H1 (cell line): ENCODE measurements at regions not wholly inside any gene's neighbourhood (a gene's known extent, or its start where the extent isn't known, plus 50 kb on each side); places are given as distances from the start of the nearest gene placed in this dataset.

Experiments
- CHD7 ChIP-seq: fragments of 300-600 bp; sonication (generic); IDR thresholded peaks from 2 replicates; pipeline ENCODE4 v1.7.1; 2012; ENCODE audit warnings: low read length, moderate library complexity, mild to moderate bottlenecking, inconsistent platforms; ENCODE audit not compliant: insufficient replicate concordance
- CTBP2 ChIP-seq: IDR thresholded peaks from 2 replicates; pipeline ENCODE4 v1.7.0; 2011; ENCODE audit warnings: borderline replicate concordance, mild to moderate bottlenecking, moderate library complexity, mixed read lengths, low read length; ENCODE audit not compliant: insufficient read depth, insufficient read length
- FOSL1 ChIP-seq: IDR thresholded peaks from 2 replicates; pipeline ENCODE4 v1.6.1; 2011; ENCODE audit warnings: mild to moderate bottlenecking, low read depth, low read length, moderate library complexity; ENCODE audit not compliant: insufficient read depth
- HDAC6 ChIP-seq: IDR thresholded peaks from one replicate; pipeline ENCODE4 v1.7.1; 2012; ENCODE audit warnings: low read depth, mild to moderate bottlenecking, inconsistent platforms, low read length, moderate library complexity
- NANOG ChIP-seq: IDR thresholded peaks from 2 replicates; pipeline ENCODE4 v1.6.1; 2011; ENCODE audit warnings: low read length, low read depth, mild to moderate bottlenecking, inconsistent platforms; ENCODE audit not compliant: insufficient read depth, poor library complexity, severe bottlenecking
- RAD21 ChIP-seq, 2 experiments: IDR thresholded peaks in 1 of 2; conservative IDR thresholded peaks in 1 of 2; 2 replicates each; pipeline ENCODE4 v1.6.1; 2011; ENCODE audit warnings: low read depth in 2 of 2, low read length in 2 of 2, improper control_type of control experiment in 1 of 2, inconsistent platforms in 1 of 2, mild to moderate bottlenecking in 1 of 2, moderate library complexity in 1 of 2
- TBP ChIP-seq: IDR thresholded peaks from 2 replicates; pipeline ENCODE4 v1.6.1; 2011; ENCODE audit warnings: low read depth, low read length, improper control_type of control experiment

DNA sequence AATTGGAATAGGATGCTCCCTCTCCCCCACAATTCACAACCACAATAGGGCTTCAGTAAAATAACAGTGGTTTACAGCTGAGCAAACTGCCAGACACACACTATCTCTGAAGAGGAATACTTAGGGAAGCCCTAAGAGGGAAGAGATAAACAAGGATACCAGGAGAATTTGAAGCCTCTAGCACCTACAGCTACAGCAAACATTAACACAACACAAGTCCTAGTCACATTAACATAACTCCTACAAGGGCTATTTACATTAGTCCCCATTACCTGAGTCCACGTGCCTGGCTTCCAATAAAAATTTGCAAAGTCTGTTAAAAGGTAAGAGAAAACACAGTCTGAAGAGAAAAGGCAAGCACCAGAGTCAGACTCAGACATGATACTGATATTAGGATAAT lies 346.9 kb upstream of the CDIN1 start (continued):
- TF ChIP-seq CHD7 (peak; percentile 81), NANOG (no peak), TBP (no peak), CTBP2 (no peak), HDAC6 (no peak), RAD21 (IDR thresholded peaks at IDR 0.05 in 1 of 2, conservative IDR thresholded peaks at IDR 0.05 in 1 of 2; ENCODE audit: low read depth in 2 of 2, low read length in 2 of 2) (no peak), FOSL1 (no peak)
